ENCODE measurements at regions not wholly inside any gene's neighbourhood (a gene's known extent, or its start where the extent isn't known, plus 50 kb on each side); places are given as distances from the start of the nearest gene placed in this dataset.
"Not testable (repeated sequence)": the region's sequence is repeated elsewhere in the genome, so short reads cannot be mapped to it uniquely, and the experiment has no call there.

- peak; percentile 16 for DNase-seq (ENCODE audit: low spot score)
Observed at GRCh38 chr10:16116404-16117304, 256.3 kb upstream of the MINDY3 start.

- DNase-seq (ENCODE audit: low spot score) = no peak
Observed at GRCh38 chr10:16117305-16117695, 257.0 kb upstream of the MINDY3 start.

GRCh38 chr10:16119445-16119844 is 259.1 kb upstream of the MINDY3 start:
- no peak for DNase-seq (ENCODE audit: low spot score)

- DNase-seq (ENCODE audit: low spot score) = no peak
Observed at GRCh38 chr10:16120563-16120962, 260.3 kb upstream of the MINDY3 start.

GRCh38 chr10:16141499-16141898 is 281.2 kb upstream of the MINDY3 start:
- DNase-seq (ENCODE audit: low spot score) = no peak

- no peak for DNase-seq (ENCODE audit: low spot score)
Observed at GRCh38 chr10:16146993-16147392, 286.7 kb upstream of the MINDY3 start.

- DNase-seq (ENCODE audit: low spot score) = no peak
Observed at GRCh38 chr10:16155834-16156233, 281.0 kb upstream of the PTER start.

- no peak for DNase-seq (ENCODE audit: low spot score)
Observed at GRCh38 chr10:16156681-16157080, 280.1 kb upstream of the PTER start.

- DNase-seq (ENCODE audit: low spot score) = not testable (repeated sequence)
Observed at GRCh38 chr10:16165067-16165466, 271.7 kb upstream of the PTER start.

- DNase-seq (ENCODE audit: low spot score) = no peak
Observed at GRCh38 chr10:16182144-16182543, 254.7 kb upstream of the PTER start.

GRCh38 chr10:16182688-16183087 is 254.1 kb upstream of the PTER start:
- DNase-seq (ENCODE audit: low spot score) = no peak

GRCh38 chr10:16184096-16184597 is 252.7 kb upstream of the PTER start:
- no peak for DNase-seq (ENCODE audit: low spot score)

- DNase-seq (ENCODE audit: low spot score) = no peak
Observed at GRCh38 chr10:16184906-16185305, 251.9 kb upstream of the PTER start.

GRCh38 chr10:16186564-16186963 is 250.2 kb upstream of the PTER start:
- no peak for DNase-seq (ENCODE audit: low spot score)

- DNase-seq (ENCODE audit: low spot score) = no peak
Observed at GRCh38 chr10:16187161-16187560, 249.6 kb upstream of the PTER start.

- DNase-seq (ENCODE audit: low spot score) = no peak
Observed at GRCh38 chr10:16192337-16192736, 244.5 kb upstream of the PTER start.

GRCh38 chr10:16193241-16193640 is 243.6 kb upstream of the PTER start:
- DNase-seq (ENCODE audit: low spot score) = no peak

- DNase-seq (ENCODE audit: low spot score) = no peak
Observed at GRCh38 chr10:16195178-16195769, 241.5 kb upstream of the PTER start.

GRCh38 chr10:16195894-16196293 is 240.9 kb upstream of the PTER start:
- DNase-seq (ENCODE audit: low spot score) = no peak

- no peak for DNase-seq (ENCODE audit: low spot score)
Observed at GRCh38 chr10:16199216-16199615, 237.6 kb upstream of the PTER start.

- DNase-seq (ENCODE audit: low spot score) = not testable (repeated sequence)
Observed at GRCh38 chr10:16223618-16224017, 213.2 kb upstream of the PTER start.

GRCh38 chr10:16227674-16228073 is 209.1 kb upstream of the PTER start:
- no peak for DNase-seq (ENCODE audit: low spot score)

GRCh38 chr10:16231176-16231575 is 205.6 kb upstream of the PTER start:
- DNase-seq (ENCODE audit: low spot score) = no peak

All from COLO829 (cell line).